HepG2 (cell line): ENCODE measurements at regions not wholly inside any gene's neighbourhood (a gene's known extent, or its start where the extent isn't known, plus 50 kb on each side); places are given as distances from the start of the nearest gene placed in this dataset.

ENCODE experiments used
- ATAC-seq: fragments of 200-7000 bp; cut with Tn5 transposase; 3 replicates; pipeline ENCODE4 v1.9.1; 2020; ENCODE audit warnings: mild to moderate bottlenecking, moderate library complexity
- BruUV-seq: library from RNA; stranded (reverse); fragments of 400-500 nt; replicated peaks from 2 replicates; lab custom pipeline; 2021; lab: Mats Ljungman, UMichigan
- CTCF ChIA-PET: fragments of 300-600 bp; formaldehyde crosslinking; extraction: SDS; loops from one replicate; lab custom pipeline; 2021; ENCODE audit warnings: low total read pairs, inconsistent platforms, low intra/inter-chr PET ratio; lab: Yijun Ruan, JAX
- POLR2A ChIA-PET: fragments of 350-600 bp; sonication (Branson Sonifier 250); formaldehyde crosslinking; loops from one replicate; lab custom pipeline; 2020; ENCODE audit warnings: antibody characterized with exemption, inconsistent platforms; lab: Yijun Ruan, JAX
- DNase-seq: peaks from one replicate; pipeline ENCODE4 v3.0.0-alpha.2; 2015; ENCODE audit warnings: low spot score
- FAIRE-seq: peaks from 3 replicates; lab custom pipeline; 2011; peaks lifted over from hg19 to GRCh38; lab: Jason Lieb, UNC
- H2AFZ ChIP-seq: one replicate; pipeline ENCODE4 v1.6.1; 2011; ENCODE audit warnings: low read length, inconsistent platforms
- H3K27ac ChIP-seq: fragments of 300-600 bp; 3 replicates; pipeline ENCODE4 v1.8.0; 2011; ENCODE audit warnings: mixed run types, mild to moderate bottlenecking, mixed read lengths, low read length, inconsistent platforms; ENCODE audit not compliant: insufficient read depth; ENCODE audit errors: extremely low read length
- H3K27me3 ChIP-seq, 2 experiments: fragments of 200-600 bp in 1 of 2; 2 replicates in 1 of 2; 3 replicates in 1 of 2; pipeline versions ENCODE4 v1.6.0 to v1.8.0; 2011; ENCODE audit warnings: low read length in 2 of 2, mild to moderate bottlenecking in 2 of 2, moderate library complexity in 2 of 2, inconsistent platforms in 1 of 2; ENCODE audit not compliant: insufficient read depth in 2 of 2, control insufficient read depth in 1 of 2
- H3K36me3 ChIP-seq, 2 experiments: fragments of 200-600 bp in 1 of 2; replicated peaks in 1 of 2; 2 replicates in 1 of 2; 3 replicates in 1 of 2; pipeline versions ENCODE4 v1.5.1 to v1.8.0; 2011; ENCODE audit warnings: low read length in 2 of 2, inconsistent platforms in 1 of 2; ENCODE audit not compliant: insufficient read depth in 2 of 2, control insufficient read depth in 1 of 2
- H3K4me1 ChIP-seq: 2 replicates; pipeline ENCODE4 v1.5.1; 2012; ENCODE audit warnings: low read length, inconsistent platforms; ENCODE audit not compliant: insufficient read depth
- H3K4me2 ChIP-seq: 2 replicates; pipeline ENCODE4 v1.6.0; 2011; ENCODE audit warnings: low read depth, low read length, inconsistent platforms
- H3K4me3 ChIP-seq, 3 experiments: fragments of 200-600 bp in 1 of 3; sonication (generic), shearing (Covaris generic) in 1 of 3; replicated peaks in 1 of 3; 2 replicates each; pipeline ENCODE4 v1.5.1; 2011 to 2016; ENCODE audit warnings: low read length in 3 of 3, inconsistent platforms in 2 of 3, low read depth in 2 of 3, mild to moderate bottlenecking in 2 of 3, control low read depth in 1 of 3, mixed read lengths in 1 of 3; ENCODE audit not compliant: insufficient read depth in 1 of 3
- H3K79me2 ChIP-seq: one replicate; pipeline ENCODE4 v1.6.1; 2011; ENCODE audit warnings: low read length, inconsistent platforms; ENCODE audit not compliant: insufficient read depth
- H3K9ac ChIP-seq: 2 replicates; pipeline ENCODE4 v1.6.0; 2011; ENCODE audit warnings: mild to moderate bottlenecking, low read depth, low read length, inconsistent platforms; ENCODE audit not compliant: insufficient read depth
- H3K9me3 ChIP-seq: 2 replicates; pipeline ENCODE4 v1.5.1; 2012; ENCODE audit warnings: mild to moderate bottlenecking, low read length
- H4K20me1 ChIP-seq: 2 replicates; pipeline ENCODE4 v1.6.0; 2011; ENCODE audit warnings: inconsistent platforms, mild to moderate bottlenecking, low read length, moderate library complexity; ENCODE audit not compliant: insufficient read depth
- ATAD3A ChIP-seq: sonication (generic); formaldehyde crosslinking; IDR thresholded peaks from 2 replicates; pipeline ENCODE4 v1.4.0; 2020; ENCODE audit warnings: missing genetic modification reagents
- BRF2 ChIP-seq: sonication (generic); formaldehyde crosslinking; IDR thresholded peaks from 2 replicates; pipeline ENCODE4 v1.8.1; 2022; ENCODE audit warnings: mild to moderate bottlenecking, missing genetic modification reagents
- CEBPG ChIP-seq: IDR thresholded peaks from 2 replicates; pipeline ENCODE4 v1.6.1; 2016
- GTF3A ChIP-seq: sonication (generic); formaldehyde crosslinking; conservative IDR thresholded peaks from 2 replicates; pipeline ENCODE4 v1.4.0; 2020; ENCODE audit warnings: mild to moderate bottlenecking, missing genetic modification reagents
- HDAC6 ChIP-seq: fragments of 200-600 bp; sonication (generic); IDR thresholded peaks from 2 replicates; pipeline ENCODE4 v1.7.0; 2017; ENCODE audit warnings: mild to moderate bottlenecking, antibody characterized with exemption, low read length, low read depth
- KAT8 ChIP-seq: IDR thresholded peaks from 2 replicates; pipeline ENCODE4 v1.6.1; 2016; ENCODE audit warnings: missing genetic modification reagents, missing compliant biosample characterization
- KLF13 ChIP-seq: sonication (generic); formaldehyde crosslinking; IDR thresholded peaks from 2 replicates; pipeline ENCODE4 v1.4.0; 2020; ENCODE audit warnings: mild to moderate bottlenecking, missing genetic modification reagents
- LBX2 ChIP-seq: sonication (generic); formaldehyde crosslinking; IDR thresholded peaks from 2 replicates; pipeline ENCODE4 v1.5.0; 2020; ENCODE audit warnings: missing genetic modification reagents, mild to moderate bottlenecking, borderline replicate concordance
- NFRKB ChIP-seq: fragments of 450-650 bp; IDR thresholded peaks from 2 replicates; pipeline ENCODE4 v1.6.1; 2017
- SAP130 ChIP-seq: IDR thresholded peaks from 2 replicates; pipeline ENCODE4 v1.6.1; 2016; ENCODE audit warnings: low read depth
- SIX4 ChIP-seq: sonication (generic); formaldehyde crosslinking; IDR thresholded peaks from 2 replicates; pipeline ENCODE4 v1.4.0; 2020; ENCODE audit warnings: missing genetic modification reagents
- XRCC5 ChIP-seq: fragments of 200-400 bp; formaldehyde crosslinking; optimal IDR thresholded peaks from 2 replicates; pipeline ENCODE3; 2017; ENCODE audit warnings: mild to moderate bottlenecking, low read length
- ZMAT3 ChIP-seq: sonication (generic); formaldehyde crosslinking; conservative IDR thresholded peaks from 2 replicates; pipeline ENCODE4 v1.7.0; 2021; ENCODE audit warnings: missing genetic modification reagents
- ZMYM4 ChIP-seq: sonication (generic); formaldehyde crosslinking; IDR thresholded peaks from 2 replicates; pipeline ENCODE4 v1.8.1; 2023; ENCODE audit warnings: mild to moderate bottlenecking, missing genetic modification reagents
- ZNF432 ChIP-seq: sonication (generic); formaldehyde crosslinking; IDR thresholded peaks from 2 replicates; pipeline ENCODE4 v1.5.0; 2020; ENCODE audit warnings: missing genetic modification reagents, mild to moderate bottlenecking, borderline replicate concordance
- WGBS: methylation state at CpG from one replicate; pipeline ENCODE4 v1.1.6; 2017; ENCODE audit warnings: low lambda C conversion rate; 5-methylcytosine and 5-hydroxymethylcytosine counted together
- in situ Hi-C: cut with HindIII; loops from 2 replicates; pipeline ENCODE4 v1.10.0; 2017; ENCODE audit warnings: low pct_unique_long_range_greater_than_20kb; ENCODE audit not compliant: extremely low pct_ligation_motif_present
- intact Hi-C: fragments of 100-400 bp; cut with micrococcal nuclease; formaldehyde crosslinking; loops from one replicate; pipeline ENCODE4 v1.10.0; 2022; ENCODE audit not compliant: unreplicated experiment

GRCh38 chr4:189204616-189205015 is 736.1 kb upstream of the FRG1 start:
- WGBS, result 10% methylated on average over 8 of the region's 8 CpGs
- H3K9ac ChIP-seq, result no peak overlapping the region
- ATAC-seq (no peak), DNase-seq (no peak), FAIRE-seq (no peak)
- TF ChIP-seq HDAC6 (no peak), SIX4 (CRISPR knock-in tag) (no peak), XRCC5 (no peak), ZMAT3 (CRISPR knock-in tag) (no peak), SAP130 (CRISPR knock-in tag) (no peak), ATAD3A (no peak), CEBPG (CRISPR knock-in tag) (no peak), KAT8 (CRISPR knock-in tag) (no peak), ZNF432 (CRISPR knock-in tag) (no peak)
- ChIA-PET POLR2A (no interaction called here), CTCF (interaction anchor here (0.8 kb wide), 1 partner anchor 1276 kb away, joined by 3 read pairs; no protein-coding TSS in a partner anchor)
- no peak overlapping the region for H3K4me2 ChIP-seq
- H3K79me2 ChIP-seq, result no peaks in the 10 kb centered on the region
- H3K4me3 ChIP-seq, result no peak overlapping the region
- H3K36me3 ChIP-seq, result no peaks in the 10 kb centered on the region
- H3K4me1 ChIP-seq, result no peaks in the 10 kb centered on the region
- no peak overlapping the region for H3K27ac ChIP-seq
- no peaks in the 10 kb centered on the region for H3K9me3 ChIP-seq
- intact Hi-C loops, result loop anchor here (5.0 kb wide), 2 partner anchors 232 to 422 kb away; no protein-coding TSS in a partner anchor
- H2AFZ ChIP-seq, result no peak overlapping the region
- 0 out of 5 replicates have a peak, but pooled peaks cover 0 to 4% of the 10 kb centered on the region in 2 experiments for H3K27me3 ChIP-seq
- in situ Hi-C loops, result no loop called here
- BruUV-seq, result no TSS peak
- no peaks in the 10 kb centered on the region for H4K20me1 ChIP-seq

- no peaks in the 10 kb centered on the region for H3K36me3 ChIP-seq
- POLR2A ChIA-PET, result no interaction called here
- no peak overlapping the region for H3K4me3 ChIP-seq
- in situ Hi-C loops, result no loop called here
- no peak overlapping the region for H2AFZ ChIP-seq
- H4K20me1 ChIP-seq, result no peaks in the 10 kb centered on the region
- ATAC-seq (no peak), DNase-seq (no peak), FAIRE-seq (no peak)
- no peaks in the 10 kb centered on the region for H3K79me2 ChIP-seq
- no peaks in the 10 kb centered on the region for H3K9me3 ChIP-seq
- H3K4me2 ChIP-seq, result no peak overlapping the region
- H3K4me1 ChIP-seq, result no peaks in the 10 kb centered on the region
- no peaks in the 10 kb centered on the region for H3K27me3 ChIP-seq
- BruUV-seq, result no TSS peak
- no peak overlapping the region for H3K9ac ChIP-seq
- H3K27ac ChIP-seq, result no peak overlapping the region
- CTCF ChIA-PET, result no interaction called here
- intact Hi-C loops, result no loop called here
- TF ChIP-seq BRF2 (CRISPR knock-in tag) (no peak), NFRKB (no peak), KLF13 (CRISPR knock-in tag) (no peak), ZMYM4 (CRISPR knock-in tag) (no peak), GTF3A (CRISPR knock-in tag) (no peak), LBX2 (CRISPR knock-in tag) (no peak)
- 14% methylated on average over 10 of the region's 10 CpGs for WGBS
Measured at GRCh38 chr4:189206953-189207352, 733.7 kb upstream of the FRG1 start.
